ENCODE measurements at regions not wholly inside any gene's neighbourhood (a gene's known extent, or its start where the extent isn't known, plus 50 kb on each side); places are given as distances from the start of the nearest gene placed in this dataset.

DNA sequence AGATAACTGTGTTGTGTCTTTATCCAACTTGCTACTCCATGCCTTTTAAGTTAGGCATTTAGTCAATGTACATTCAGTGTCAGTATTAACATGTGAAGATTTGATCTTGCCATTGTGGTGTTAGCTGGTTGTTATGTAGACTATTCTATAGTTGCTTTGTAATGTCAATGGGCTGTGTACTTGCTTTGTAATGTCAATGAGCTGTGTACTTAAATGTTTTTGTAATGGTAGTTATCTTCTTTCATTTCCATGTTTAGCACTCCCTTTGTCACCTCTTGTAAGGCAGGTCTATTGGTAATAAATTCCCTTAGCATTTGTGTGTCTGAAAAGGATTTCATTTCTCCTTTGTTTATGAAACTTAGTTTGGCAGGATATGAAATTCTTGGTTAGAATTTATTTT lies 53.4 kb downstream of the MC4R start:
- no peak for TF ChIP-seq CTCF (IDR thresholded peaks at IDR 0.05; ENCODE audit: control extremely low read depth, extremely low read depth, low read depth, missing control alignments)

GRCh38 chr18:60311676-60312360 lies 60.8 kb downstream of the MC4R start:
- no peak for TF ChIP-seq CTCF (IDR thresholded peaks at IDR 0.05; ENCODE audit: control extremely low read depth, extremely low read depth, low read depth, missing control alignments)
- CTCF ChIA-PET: no interaction called here
- POLR2A ChIA-PET: no interaction called here
- no peak for DNase-seq (ENCODE audit: extremely low spot score)

More for the DNA sequence above, 53.4 kb downstream of the MC4R start:
- ChIA-PET POLR2A (no interaction called here), CTCF (interaction anchor here (1.3 kb wide), 1 partner anchor 9 kb away, joined by 4 read pairs; no protein-coding TSS in a partner anchor)
- no peak for DNase-seq (ENCODE audit: extremely low spot score)

- POLR2A ChIA-PET: no interaction called here
- DNase-seq (ENCODE audit: extremely low spot score): no peak
- CTCF ChIA-PET: no interaction called here
- TF ChIP-seq CTCF (IDR thresholded peaks at IDR 0.05; ENCODE audit: control extremely low read depth, extremely low read depth, low read depth, missing control alignments): no peak
These were observed 76.9 kb downstream of the MC4R start for GRCh38 chr18:60295674-60296073.

DNA sequence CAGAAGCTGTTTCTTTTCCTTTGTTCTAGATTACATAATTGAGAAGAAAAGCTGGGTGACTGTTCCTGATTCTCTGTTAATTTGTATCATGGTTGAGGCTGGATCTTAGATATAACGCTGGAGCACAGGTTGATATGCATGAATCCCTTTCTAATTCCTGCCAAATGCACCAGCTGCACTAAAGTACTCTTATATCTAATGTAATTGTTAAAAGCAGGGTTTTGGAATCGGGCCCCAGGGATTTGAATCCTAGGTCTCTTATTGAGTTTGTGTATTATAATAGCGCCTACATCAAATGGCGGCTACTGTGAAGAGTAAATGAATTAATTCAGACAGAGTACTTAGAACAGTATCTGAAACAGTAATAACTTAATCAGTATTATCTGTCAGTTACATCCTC lies 80.4 kb downstream of the MC4R start:
- ChIA-PET POLR2A (no interaction called here), CTCF (interaction anchor here (0.9 to 1.4 kb wide), 2 partner anchors 9 to 10 kb away, joined by 3 read pairs; no protein-coding TSS in a partner anchor)
- no peak for DNase-seq (ENCODE audit: extremely low spot score)
- TF ChIP-seq CTCF (IDR thresholded peaks at IDR 0.05; ENCODE audit: control extremely low read depth, extremely low read depth, low read depth, missing control alignments): no peak

- no peak for TF ChIP-seq CTCF (IDR thresholded peaks at IDR 0.05; ENCODE audit: control extremely low read depth, extremely low read depth, low read depth, missing control alignments)
- POLR2A ChIA-PET: no interaction called here
- no peak for DNase-seq (ENCODE audit: extremely low spot score)
- CTCF ChIA-PET: interaction anchor here (0.6 to 0.8 kb wide), 2 partner anchors 12 to 18 kb away, joined by 3 read pairs; no protein-coding TSS in a partner anchor
These were observed 93.2 kb downstream of the MC4R start for GRCh38 chr18:60279391-60279790.

GRCh38 chr18:60277855-60278480 lies 94.6 kb downstream of the MC4R start:
- TF ChIP-seq CTCF (IDR thresholded peaks at IDR 0.05; ENCODE audit: control extremely low read depth, extremely low read depth, low read depth, missing control alignments): no peak
- no peak for DNase-seq (ENCODE audit: extremely low spot score)
- ChIA-PET POLR2A (no interaction called here), CTCF (interaction anchor here (1.1 kb wide), 1 partner anchor 31 kb away, joined by 3 read pairs; no protein-coding TSS in a partner anchor)
